IMR-90 (cell line): ENCODE measurements at regions not wholly inside any gene's neighbourhood (a gene's known extent, or its start where the extent isn't known, plus 50 kb on each side); places are given as distances from the start of the nearest gene placed in this dataset.

Experiments
- ATAC-seq: fragments of 200-7000 bp; cut with Tn5 transposase; 2 replicates; pipeline ENCODE4 v1.9.1; 2020; ENCODE audit warnings: low read depth, mild to moderate bottlenecking, moderate library complexity
- BruUV-seq: library from RNA; stranded (reverse); fragments of 400-500 nt; replicated peaks from 2 replicates; lab custom pipeline; 2021; lab: Mats Ljungman, UMichigan
- CTCF ChIA-PET: fragments of 300-600 bp; formaldehyde crosslinking; extraction: SDS; loops from one replicate; lab custom pipeline; 2021; ENCODE audit warnings: antibody characterized with exemption; lab: Yijun Ruan, JAX
- POLR2A ChIA-PET: fragments of 300-600 bp; sonication (Branson Sonifier 250); formaldehyde crosslinking; loops from one replicate; lab custom pipeline; 2022; ENCODE audit warnings: antibody characterized with exemption; ENCODE audit not compliant: unreplicated experiment; lab: Charles Lee
- DNase-seq: peaks from one replicate; pipeline ENCODE4 v3.0.0; 2013
- H2AFZ ChIP-seq: replicated peaks from 2 replicates; pipeline ENCODE3; 2013; ENCODE audit warnings: low read length, mild to moderate bottlenecking; ENCODE audit not compliant: poor library complexity
- H2AK5ac ChIP-seq: 2 replicates; pipeline ENCODE4 v1.6.1; 2013; ENCODE audit warnings: low read depth, low read length, inconsistent platforms
- H2AK9ac ChIP-seq: replicated peaks from 2 replicates; pipeline ENCODE3; 2013; ENCODE audit warnings: mild to moderate bottlenecking, low read depth, low read length, moderate library complexity; ENCODE audit not compliant: poor library complexity
- H2BK120ac ChIP-seq: 2 replicates; pipeline ENCODE4 v1.6.1; 2013; ENCODE audit warnings: low read depth, low read length, inconsistent platforms
- H2BK15ac ChIP-seq: 3 replicates; pipeline ENCODE4 v1.6.1; 2013; ENCODE audit warnings: low read depth, low read length, inconsistent platforms
- H2BK20ac ChIP-seq: 2 replicates; pipeline ENCODE4 v1.6.1; 2013; ENCODE audit warnings: low read depth, mild to moderate bottlenecking, inconsistent platforms, low read length, moderate library complexity
- H2BK5ac ChIP-seq: 2 replicates; pipeline ENCODE4 v1.6.1; 2013; ENCODE audit warnings: mild to moderate bottlenecking, low read depth, low read length, inconsistent platforms; ENCODE audit not compliant: poor library complexity, severe bottlenecking
- H3K14ac ChIP-seq: replicated peaks from 2 replicates; pipeline ENCODE4 v1.6.1; 2013; ENCODE audit warnings: low read depth, low read length, inconsistent platforms
- H3K18ac ChIP-seq: 2 replicates; pipeline ENCODE4 v1.6.1; 2013; ENCODE audit warnings: low read depth, low read length, control low read depth
- H3K23ac ChIP-seq: 2 replicates; pipeline ENCODE4 v1.6.1; 2013; ENCODE audit warnings: low read depth, low read length, inconsistent platforms
- H3K27ac ChIP-seq: 2 replicates; pipeline ENCODE4 v1.5.1; 2013; ENCODE audit warnings: mild to moderate bottlenecking, control low read depth, low read length; ENCODE audit not compliant: insufficient read depth
- H3K27me3 ChIP-seq: 2 replicates; pipeline ENCODE4 v1.6.1; 2013; ENCODE audit warnings: low read length; ENCODE audit not compliant: control insufficient read depth, insufficient read depth
- H3K36me3 ChIP-seq: 2 replicates; pipeline ENCODE4 v1.6.1; 2013; ENCODE audit warnings: low read length, mixed read lengths; ENCODE audit not compliant: control insufficient read depth, insufficient read depth
- H3K4ac ChIP-seq: 2 replicates; pipeline ENCODE4 v1.6.1; 2013; ENCODE audit warnings: low read depth, low read length, inconsistent platforms
- H3K4me1 ChIP-seq: 2 replicates; pipeline ENCODE4 v1.6.1; 2013; ENCODE audit warnings: low read length, mixed read lengths; ENCODE audit not compliant: control insufficient read depth, insufficient read depth
- H3K4me2 ChIP-seq: 2 replicates; pipeline ENCODE4 v1.6.1; 2013; ENCODE audit warnings: low read depth, mild to moderate bottlenecking, control low read depth, low read length, moderate library complexity
- H3K4me3 ChIP-seq: 2 replicates; pipeline ENCODE4 v1.5.1; 2013; ENCODE audit warnings: low read depth, mild to moderate bottlenecking, control low read depth, low read length, moderate library complexity; ENCODE audit not compliant: insufficient read depth
- H3K56ac ChIP-seq: 2 replicates; pipeline ENCODE4 v1.6.1; 2013; ENCODE audit warnings: low read length, inconsistent platforms; ENCODE audit not compliant: insufficient read depth; ENCODE audit errors: extremely low read depth
- H3K79me1 ChIP-seq, 2 experiments: 2 replicates each; pipeline ENCODE4 v1.6.1; 2013; ENCODE audit warnings: low read length in 2 of 2, inconsistent platforms in 1 of 2, low read depth in 1 of 2
- H3K9ac ChIP-seq: 2 replicates; pipeline ENCODE4 v1.6.1; 2013; ENCODE audit warnings: low read depth, low read length, control low read depth
- H3K9me1 ChIP-seq: 2 replicates; pipeline ENCODE4 v1.6.1; 2013; ENCODE audit warnings: low read length, inconsistent platforms; ENCODE audit not compliant: insufficient read depth
- H3K9me3 ChIP-seq: 2 replicates; pipeline ENCODE4 v1.6.1; 2013; ENCODE audit warnings: low read length; ENCODE audit not compliant: control insufficient read depth, insufficient read depth
- H4K20me1 ChIP-seq: 2 replicates; pipeline ENCODE4 v1.6.1; 2013; ENCODE audit warnings: low read length, inconsistent platforms; ENCODE audit not compliant: insufficient read depth
- H4K5ac ChIP-seq: 2 replicates; pipeline ENCODE4 v1.6.1; 2013; ENCODE audit warnings: mild to moderate bottlenecking, low read depth, low read length, control low read depth
- H4K8ac ChIP-seq, 2 experiments: 2 replicates each; pipeline ENCODE4 v1.6.1; 2013; ENCODE audit warnings: low read depth in 2 of 2, low read length in 2 of 2, control low read depth in 1 of 2, inconsistent platforms in 1 of 2
- H4K91ac ChIP-seq: 2 replicates; pipeline ENCODE4 v1.6.1; 2013; ENCODE audit warnings: low read depth, low read length, inconsistent platforms; ENCODE audit not compliant: insufficient read depth
- CTCF ChIP-seq: conservative IDR thresholded peaks from 2 replicates; pipeline ENCODE4 v1.5.1; 2012; ENCODE audit warnings: mild to moderate bottlenecking, low read depth, low read length, improper control_type of control experiment
- ELK1 ChIP-seq: fragments of 150-350 bp; IDR thresholded peaks from 2 replicates; pipeline ENCODE4 v1.6.1; 2016; ENCODE audit warnings: low read depth, mild to moderate bottlenecking, low read length, moderate library complexity, borderline replicate concordance
- MXI1 ChIP-seq: IDR thresholded peaks from 2 replicates; pipeline ENCODE4 v1.6.1; 2012; ENCODE audit warnings: low read depth, mild to moderate bottlenecking, low read length, moderate library complexity, borderline replicate concordance
- NFE2L2 ChIP-seq: fragments of 150-350 bp; IDR thresholded peaks from 2 replicates; pipeline ENCODE4 v1.6.1; 2016; ENCODE audit warnings: low read depth, mild to moderate bottlenecking, low read length
- POLR2A ChIP-seq: IDR thresholded peaks from 2 replicates; pipeline ENCODE4 v1.6.1; 2012; ENCODE audit warnings: mild to moderate bottlenecking, low read depth, low read length
- RAD21 ChIP-seq: IDR thresholded peaks from 2 replicates; pipeline ENCODE4 v1.6.1; 2012; ENCODE audit warnings: low read length, improper control_type of control experiment
- RCOR1 ChIP-seq: IDR thresholded peaks from 2 replicates; pipeline ENCODE4 v1.6.1; 2012; ENCODE audit warnings: mild to moderate bottlenecking, low read length, improper control_type of control experiment; ENCODE audit not compliant: insufficient replicate concordance
- RFX5 ChIP-seq: IDR thresholded peaks from 2 replicates; pipeline ENCODE4 v1.8.0; 2012; ENCODE audit warnings: low read depth, mild to moderate bottlenecking, low read length, moderate library complexity
- SMC3 ChIP-seq: fragments of 150-350 bp; IDR thresholded peaks from 2 replicates; pipeline ENCODE4 v1.6.1; 2016; ENCODE audit warnings: low read depth, mild to moderate bottlenecking, antibody characterized with exemption, low read length, moderate library complexity
- USF2 ChIP-seq: fragments of 150-350 bp; IDR thresholded peaks from 2 replicates; pipeline ENCODE4 v1.6.1; 2017; ENCODE audit warnings: mild to moderate bottlenecking, antibody characterized with exemption, low read length, low read depth
- WGBS, 2 experiments: methylation state at CpG; one replicate each; pipeline versions ENCODE4 v1.1.5 to v1.1.7; 2013; ENCODE audit warnings: missing lambda C conversion rate in 2 of 2; ENCODE audit not compliant: insufficient read length in 1 of 2; ENCODE audit errors: extremely low coverage in 2 of 2; 5-methylcytosine and 5-hydroxymethylcytosine counted together
- dilution Hi-C: fragments of 300-500 bp; cut with HindIII; formaldehyde crosslinking; loops from one replicate; pipeline ENCODE4 v1.14.3; 2018; ENCODE audit warnings: low sequenced_read_pairs; ENCODE audit not compliant: unreplicated experiment
- in situ Hi-C: fragments of 300-500 bp; cut with MboI; formaldehyde crosslinking; loops from 3 replicates; pipeline ENCODE4 v1.14.3; 2019; ENCODE audit warnings: low sequenced_read_pairs, inconsistent platforms, mixed read lengths
- intact Hi-C: fragments of 100-400 bp; cut with micrococcal nuclease; formaldehyde crosslinking; loops from 2 replicates; pipeline ENCODE4 v1.10.0; 2022

GRCh38 chr3:89876116-89876515, 768.7 kb downstream of the EPHA3 start:
- CTCF ChIA-PET = no interaction called here
- ATAC-seq (no peak), DNase-seq (no peak)
- Histone ChIP-seq H3K14ac (no peak overlapping the region), H3K27ac (no peak overlapping the region), H3K9ac (no peak overlapping the region), H3K4me1 (no peaks in the 10 kb centered on the region), H2AK5ac (no peak overlapping the region), H3K9me1 (no peaks in the 10 kb centered on the region), H3K23ac (no peak overlapping the region), H4K8ac (no peak overlapping the region), H3K4ac (no peak overlapping the region), H2BK120ac (no peak overlapping the region), H3K4me2 (no peak overlapping the region), H4K91ac (no peak overlapping the region), H4K5ac (no peak overlapping the region), H3K18ac (no peak overlapping the region), H3K27me3 (no peaks in the 10 kb centered on the region), H2AK9ac (no peak overlapping the region), H2BK5ac (no peak overlapping the region), H3K9me3 (peaks cover 11% of the 10 kb centered on the region), H4K20me1 (no peaks in the 10 kb centered on the region), H2BK20ac (no peak overlapping the region), H3K79me1 (no peaks in the 10 kb centered on the region), H3K56ac (no peak overlapping the region), H2BK15ac (no peak overlapping the region), H3K36me3 (no peaks in the 10 kb centered on the region), H2AFZ (no peak overlapping the region), H3K4me3 (no peak overlapping the region)
- no TSS peak for BruUV-seq
- POLR2A ChIA-PET = no interaction called here
- TF ChIP-seq NFE2L2 (no peak), RCOR1 (no peak), SMC3 (no peak), RFX5 (no peak), USF2 (no peak), MXI1 (no peak), CTCF (no peak), POLR2A (no peak), RAD21 (no peak), ELK1 (no peak)
- in situ Hi-C loops = no loop called here
- dilution Hi-C loops = no loop called here
- WGBS, 2 experiments = 100% methylated on average over 1 of the region's 3 CpGs; no CpG with 5 or more reads in 1 of the 2 experiments
- intact Hi-C loops = no loop called here
